HG03108 (cell line): ENCODE measurements at regions not wholly inside any gene's neighbourhood (a gene's known extent, or its start where the extent isn't known, plus 50 kb on each side); places are given as distances from the start of the nearest gene placed in this dataset.

ENCODE experiments used
- ATAC-seq: cut with Tn5 transposase; IDR thresholded peaks from one replicate; pipeline ENCODE4 v1.9.1; 2021; ENCODE audit warnings: moderate library complexity; ENCODE audit not compliant: unreplicated experiment

GRCh38 chr13:85497652-85498051, 301.6 kb downstream of the SLITRK6 start:
- ATAC-seq, result no peak

- no peak for ATAC-seq
These were observed 306.9 kb downstream of the SLITRK6 start for GRCh38 chr13:85492283-85492682.

GRCh38 chr13:85486663-85487062, 312.6 kb downstream of the SLITRK6 start:
- ATAC-seq, result no peak

- no peak for ATAC-seq
These were observed 326.1 kb downstream of the SLITRK6 start for GRCh38 chr13:85473144-85473543.

GRCh38 chr13:85469320-85469719, 329.9 kb downstream of the SLITRK6 start:
- no peak for ATAC-seq

GRCh38 chr13:85462792-85463425, 336.3 kb downstream of the SLITRK6 start:
- ATAC-seq, result no peak

GRCh38 chr13:85461621-85462020, 337.6 kb downstream of the SLITRK6 start:
- ATAC-seq, result no peak

- ATAC-seq, result no peak
These were observed 353.7 kb downstream of the SLITRK6 start for GRCh38 chr13:85445534-85445933.

GRCh38 chr13:85441975-85442374, 357.2 kb downstream of the SLITRK6 start:
- no peak for ATAC-seq

- no peak for ATAC-seq
These were observed 357.9 kb downstream of the SLITRK6 start for GRCh38 chr13:85441364-85441763.

- ATAC-seq, result no peak
These were observed 363.2 kb downstream of the SLITRK6 start for GRCh38 chr13:85436029-85436428.

- ATAC-seq, result no peak
These were observed 364.3 kb downstream of the SLITRK6 start for GRCh38 chr13:85434927-85435326.

- no peak for ATAC-seq
These were observed 366.3 kb downstream of the SLITRK6 start for GRCh38 chr13:85432881-85433280.

GRCh38 chr13:85431720-85432119, 367.5 kb downstream of the SLITRK6 start:
- ATAC-seq, result no peak

- no peak for ATAC-seq
These were observed 368.9 kb downstream of the SLITRK6 start for GRCh38 chr13:85430216-85430794.

- no peak for ATAC-seq
These were observed 371.8 kb downstream of the SLITRK6 start for GRCh38 chr13:85427416-85427815.

- no peak for ATAC-seq
These were observed 379.1 kb downstream of the SLITRK6 start for GRCh38 chr13:85420136-85420535.

- ATAC-seq, result no peak
These were observed 379.6 kb downstream of the SLITRK6 start for GRCh38 chr13:85419611-85420010.

GRCh38 chr13:85417807-85418206, 381.4 kb downstream of the SLITRK6 start:
- ATAC-seq, result no peak

GRCh38 chr13:85413664-85414063, 385.6 kb downstream of the SLITRK6 start:
- no peak for ATAC-seq

- ATAC-seq, result no peak
These were observed 386.8 kb downstream of the SLITRK6 start for GRCh38 chr13:85412448-85412847.

- no peak for ATAC-seq
These were observed 387.6 kb downstream of the SLITRK6 start for GRCh38 chr13:85411591-85411990.

- ATAC-seq, result no peak
These were observed 390.8 kb downstream of the SLITRK6 start for GRCh38 chr13:85408415-85408814.
